Osteocyte (in vitro differentiated cells): ENCODE measurements at regions not wholly inside any gene's neighbourhood (a gene's known extent, or its start where the extent isn't known, plus 50 kb on each side); places are given as distances from the start of the nearest gene placed in this dataset.

Source experiments
- DNase-seq: peaks from one replicate; pipeline ENCODE4 v3.0.0; 2021; ENCODE audit warnings: mixed read lengths; ENCODE audit not compliant: unreplicated experiment; ENCODE audit errors: extremely low spot score
- H3K27ac Mint-ChIP-seq: one replicate; pipeline ENCODE4 v1.8.0; 2021; ENCODE audit warnings: mild to moderate bottlenecking, mixed read lengths; ENCODE audit not compliant: unreplicated experiment
- H3K27me3 Mint-ChIP-seq: one replicate; pipeline ENCODE4 v1.8.0; 2021; ENCODE audit warnings: mixed read lengths; ENCODE audit not compliant: unreplicated experiment
- H3K36me3 Mint-ChIP-seq: one replicate; pipeline ENCODE4 v1.8.0; 2021; ENCODE audit warnings: mixed read lengths; ENCODE audit not compliant: unreplicated experiment
- H3K4me1 Mint-ChIP-seq: one replicate; pipeline ENCODE4 v1.8.0; 2021; ENCODE audit warnings: mixed read lengths; ENCODE audit not compliant: unreplicated experiment
- H3K4me3 Mint-ChIP-seq: one replicate; pipeline ENCODE4 v1.8.0; 2021; ENCODE audit warnings: mild to moderate bottlenecking, moderate library complexity, mixed read lengths; ENCODE audit not compliant: unreplicated experiment
- H3K9me3 Mint-ChIP-seq: one replicate; pipeline ENCODE4 v1.8.0; 2021; ENCODE audit warnings: mixed read lengths; ENCODE audit not compliant: unreplicated experiment
- CTCF ChIP-seq: fragments of 200-600 bp; sonication (generic); IDR thresholded peaks from 2 replicates; pipeline ENCODE4 v1.5.0; 2021; ENCODE audit warnings: antibody characterized with exemption, mild to moderate bottlenecking, moderate library complexity

GRCh38 chr11:134705858-134706257 is 293.8 kb upstream of the B3GAT1 start:
- no peaks in the 10 kb centered on the region for H3K9me3 Mint-ChIP-seq
- no peak for TF ChIP-seq CTCF
- H3K27ac Mint-ChIP-seq = no peak overlapping the region
- no peak overlapping the region for H3K4me3 Mint-ChIP-seq
- H3K4me1 Mint-ChIP-seq = no peaks in the 10 kb centered on the region
- no peaks in the 10 kb centered on the region for H3K36me3 Mint-ChIP-seq
- H3K27me3 Mint-ChIP-seq = peaks cover 11% of the 10 kb centered on the region
- DNase-seq = no peak

- TF ChIP-seq CTCF = no peak
- Mint-ChIP-seq H3K36me3 (no peaks in the 10 kb centered on the region), H3K27me3 (peaks cover 12% of the 10 kb centered on the region), H3K4me1 (no peaks in the 10 kb centered on the region), H3K9me3 (no peaks in the 10 kb centered on the region), H3K4me3 (no peak overlapping the region), H3K27ac (no peak overlapping the region)
- no peak for DNase-seq
These were observed 290.8 kb upstream of the B3GAT1 start for GRCh38 chr11:134702827-134703226.

- TF ChIP-seq CTCF = no peak
- Mint-ChIP-seq H3K36me3 (no peaks in the 10 kb centered on the region), H3K4me1 (no peaks in the 10 kb centered on the region), H3K9me3 (no peaks in the 10 kb centered on the region), H3K4me3 (no peak overlapping the region), H3K27ac (no peak overlapping the region), H3K27me3 (peaks cover 10% of the 10 kb centered on the region)
- DNase-seq = no peak
These were observed 289.6 kb upstream of the B3GAT1 start for GRCh38 chr11:134701564-134702165.

GRCh38 chr11:134700101-134700640 is 288.1 kb upstream of the B3GAT1 start:
- no peak overlapping the region for H3K4me3 Mint-ChIP-seq

DNA sequence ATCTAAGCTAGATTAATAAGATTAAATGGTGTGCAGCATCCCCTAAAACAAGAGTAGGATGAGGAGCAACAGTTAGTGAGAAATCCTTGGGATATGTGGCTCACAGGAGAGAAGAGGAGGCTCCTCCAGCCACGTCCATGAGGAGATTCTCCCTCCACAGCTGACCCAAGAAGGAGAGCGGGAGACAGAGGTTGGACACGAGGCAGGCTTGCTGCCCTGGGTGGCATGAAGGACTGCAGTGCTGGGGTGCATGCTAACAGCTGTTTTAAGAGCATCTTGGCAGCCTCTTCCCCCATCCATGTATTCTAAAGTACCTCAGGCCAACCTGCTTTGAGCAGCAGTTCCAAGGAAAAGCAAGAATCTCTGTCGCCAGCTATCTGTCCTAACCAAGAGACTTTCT is 284.4 kb upstream of the B3GAT1 start:
- H3K9me3 Mint-ChIP-seq = peaks cover 3% of the 10 kb centered on the region
- H3K27ac Mint-ChIP-seq = no peak overlapping the region
- DNase-seq = no peak
- H3K36me3 Mint-ChIP-seq = no peaks in the 10 kb centered on the region
- no peak overlapping the region for H3K4me3 Mint-ChIP-seq
- TF ChIP-seq CTCF = no peak
- H3K27me3 Mint-ChIP-seq = peaks cover 10% of the 10 kb centered on the region
- H3K4me1 Mint-ChIP-seq = peaks cover 6% of the 10 kb centered on the region

More at GRCh38 chr11:134700101-134700640, 288.1 kb upstream of the B3GAT1 start:
- H3K27ac Mint-ChIP-seq = no peak overlapping the region
- H3K36me3 Mint-ChIP-seq = no peaks in the 10 kb centered on the region
- no peaks in the 10 kb centered on the region for H3K4me1 Mint-ChIP-seq
- TF ChIP-seq CTCF = no peak
- H3K27me3 Mint-ChIP-seq = peaks cover 8% of the 10 kb centered on the region
- no peaks in the 10 kb centered on the region for H3K9me3 Mint-ChIP-seq
- DNase-seq = no peak
